GM12874 (cell line): ENCODE measurements at regions not wholly inside any gene's neighbourhood (a gene's known extent, or its start where the extent isn't known, plus 50 kb on each side); places are given as distances from the start of the nearest gene placed in this dataset.

Experiments used
- TF ChIP-seq, protein P1 (sequence below): IDR thresholded peaks from 2 replicates; pipeline ENCODE4 v1.5.1; 2011; ENCODE audit warnings: low read depth, mild to moderate bottlenecking, control low read depth, low read length, moderate library complexity; ENCODE audit not compliant: insufficient read depth

DNA sequence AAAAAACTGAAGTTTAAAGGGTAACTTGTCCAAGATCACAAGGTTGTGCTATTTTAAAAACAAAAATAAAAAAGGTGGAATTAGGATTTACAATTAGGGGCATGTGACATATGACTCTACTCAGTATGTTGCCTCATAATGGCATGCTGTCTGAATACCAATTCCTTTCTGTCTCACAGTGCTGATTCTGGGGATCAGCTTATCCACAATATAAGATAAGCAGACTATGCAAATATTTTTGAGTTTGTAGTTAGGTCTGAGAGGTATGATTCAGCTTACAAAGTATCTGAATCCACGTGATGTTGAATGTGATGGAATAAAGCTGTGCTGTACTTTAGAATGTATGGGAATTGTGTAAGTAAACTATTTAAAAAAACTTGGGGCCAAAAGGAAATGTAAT lies 216.6 kb downstream of the HHIPL2 start:
- TF ChIP-seq, protein P1, sequence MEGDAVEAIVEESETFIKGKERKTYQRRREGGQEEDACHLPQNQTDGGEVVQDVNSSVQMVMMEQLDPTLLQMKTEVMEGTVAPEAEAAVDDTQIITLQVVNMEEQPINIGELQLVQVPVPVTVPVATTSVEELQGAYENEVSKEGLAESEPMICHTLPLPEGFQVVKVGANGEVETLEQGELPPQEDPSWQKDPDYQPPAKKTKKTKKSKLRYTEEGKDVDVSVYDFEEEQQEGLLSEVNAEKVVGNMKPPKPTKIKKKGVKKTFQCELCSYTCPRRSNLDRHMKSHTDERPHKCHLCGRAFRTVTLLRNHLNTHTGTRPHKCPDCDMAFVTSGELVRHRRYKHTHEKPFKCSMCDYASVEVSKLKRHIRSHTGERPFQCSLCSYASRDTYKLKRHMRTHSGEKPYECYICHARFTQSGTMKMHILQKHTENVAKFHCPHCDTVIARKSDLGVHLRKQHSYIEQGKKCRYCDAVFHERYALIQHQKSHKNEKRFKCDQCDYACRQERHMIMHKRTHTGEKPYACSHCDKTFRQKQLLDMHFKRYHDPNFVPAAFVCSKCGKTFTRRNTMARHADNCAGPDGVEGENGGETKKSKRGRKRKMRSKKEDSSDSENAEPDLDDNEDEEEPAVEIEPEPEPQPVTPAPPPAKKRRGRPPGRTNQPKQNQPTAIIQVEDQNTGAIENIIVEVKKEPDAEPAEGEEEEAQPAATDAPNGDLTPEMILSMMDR: no peak

- TF ChIP-seq, protein P1: no peak
Measured at GRCh38 chr1:222329493-222330045, 218.3 kb downstream of the HHIPL2 start.

GRCh38 chr1:222326710-222327036 lies 221.2 kb downstream of the HHIPL2 start:
- TF ChIP-seq, protein P1: no peak

DNA sequence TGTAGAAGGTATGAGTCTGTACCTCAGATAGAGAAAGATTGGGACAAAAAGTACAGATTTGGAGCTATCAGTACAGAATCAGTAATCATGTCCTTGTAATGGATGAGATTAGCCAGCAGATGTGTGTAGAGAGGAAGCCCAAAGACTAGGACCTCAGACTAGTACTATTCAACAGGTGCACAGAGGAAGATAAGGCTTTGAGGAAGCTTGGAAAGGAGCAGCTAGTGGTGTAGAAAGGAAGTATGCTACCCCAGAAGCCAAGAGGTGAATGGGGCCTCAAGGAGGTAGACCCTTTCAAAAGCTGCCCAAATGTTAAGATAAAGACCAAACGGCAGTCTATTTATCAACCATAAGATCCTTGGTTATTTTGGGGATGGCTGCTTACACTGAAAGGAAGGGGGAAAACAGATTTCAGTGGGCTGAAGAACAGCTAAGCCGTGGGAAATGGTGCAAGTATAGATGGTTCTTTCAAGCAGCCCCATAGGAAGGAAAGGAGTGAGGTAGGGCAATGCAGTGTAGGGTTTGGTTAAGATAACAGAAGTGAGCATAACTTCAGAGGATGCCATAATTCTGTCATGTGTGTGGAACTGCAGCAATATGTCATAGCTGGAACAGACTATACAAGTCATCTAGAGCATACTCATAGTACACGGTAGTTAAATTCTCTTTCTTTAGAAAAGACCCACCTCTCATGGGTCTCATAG lies 221.7 kb downstream of the HHIPL2 start:
- TF ChIP-seq, protein P1: no peak

DNA sequence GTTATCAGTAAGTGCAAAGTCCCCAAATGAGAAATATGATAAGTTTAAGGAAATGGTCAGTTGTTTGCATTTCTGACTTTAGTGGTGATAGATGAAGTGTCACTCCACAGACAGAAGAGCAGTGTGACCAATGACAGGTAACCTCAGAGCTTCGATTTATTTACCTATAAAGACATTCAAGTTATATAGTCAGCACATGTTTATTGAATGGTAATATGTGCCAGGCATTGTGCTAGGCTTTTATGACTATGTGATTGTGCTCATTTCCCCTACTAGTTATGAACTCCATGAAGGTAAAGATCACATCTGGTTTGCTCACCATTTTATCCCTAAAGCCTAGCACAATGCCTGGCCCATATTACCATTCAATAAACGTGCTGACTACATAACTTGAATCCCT lies 222.4 kb downstream of the HHIPL2 start:
- TF ChIP-seq, protein P1: no peak

GRCh38 chr1:222314839-222315238 lies 233.1 kb downstream of the HHIPL2 start:
- TF ChIP-seq, protein P1: no peak

DNA sequence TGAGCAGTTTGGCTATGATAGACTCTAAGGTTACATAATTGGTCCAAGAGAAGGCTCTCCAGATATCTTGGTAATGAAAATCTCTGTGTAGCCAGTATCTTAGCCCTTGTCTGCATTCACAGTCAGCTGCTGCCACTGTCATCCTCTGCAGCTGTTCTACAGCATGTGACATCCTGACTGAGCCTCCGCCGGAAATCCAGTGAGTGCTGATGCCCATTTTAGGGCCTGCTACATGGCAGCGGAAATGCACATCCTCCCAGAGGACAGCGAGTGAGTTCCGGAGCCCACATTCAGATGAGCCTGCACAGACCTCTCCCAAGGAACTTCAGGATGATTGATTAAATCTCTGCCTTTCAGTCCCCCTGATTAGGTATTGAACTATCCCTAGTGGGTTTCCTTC lies 237.1 kb downstream of the HHIPL2 start:
- TF ChIP-seq, protein P1: no peak

DNA sequence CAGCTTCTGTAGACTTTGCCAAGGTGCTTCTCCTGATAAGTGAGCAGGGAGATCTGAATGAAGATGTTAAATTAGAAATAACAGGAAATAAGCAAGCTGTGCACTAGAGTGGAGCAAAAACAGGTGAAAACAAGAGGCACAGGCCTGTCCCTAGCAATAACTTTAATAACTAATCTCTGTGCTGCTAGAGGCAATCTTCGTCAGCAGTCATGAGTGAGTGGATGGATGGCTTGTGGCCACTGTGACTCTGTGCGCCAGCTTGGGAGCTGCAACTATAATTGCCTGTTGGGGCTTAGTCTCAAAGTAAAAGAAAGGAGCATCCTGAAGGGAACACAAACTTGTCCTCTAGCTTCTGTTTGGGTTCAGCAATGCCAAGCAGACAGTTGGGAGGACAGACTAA lies 240.3 kb downstream of the HHIPL2 start:
- TF ChIP-seq, protein P1: no peak
